Prostate gland (tissue), 2 donors: ENCODE measurements at regions not wholly inside any gene's neighbourhood (a gene's known extent, or its start where the extent isn't known, plus 50 kb on each side); places are given as distances from the start of the nearest gene placed in this dataset.

ENCODE experiments used
- CTCF ChIP-seq, 4 experiments: fragments of 200-600 bp in 2 of 4; fragments of 450-650 bp in 2 of 4; sonication (generic) in 2 of 4; IDR thresholded peaks; 1 replicate in 3 of 4; 2 replicates in 1 of 4; pipeline ENCODE4 v1.5.1; 2016 to 2019; ENCODE audit warnings: antibody characterized with exemption in 4 of 4, mild to moderate bottlenecking in 2 of 4, moderate library complexity in 2 of 4
- POLR2A ChIP-seq: fragments of 450-650 bp; IDR thresholded peaks from one replicate; pipeline ENCODE4 v1.6.1; 2016; ENCODE audit warnings: antibody characterized with exemption, mild to moderate bottlenecking
- POLR2AphosphoS5 ChIP-seq: sonication (generic); formaldehyde crosslinking; IDR thresholded peaks from one replicate; pipeline ENCODE4 v1.6.1; 2017; ENCODE audit warnings: antibody characterized with exemption

- TF ChIP-seq CTCF (IDR thresholded peaks at IDR 0.05) (no peak), POLR2A (no peak), POLR2AphosphoS5 (no peak)
Observed at GRCh38 chr4:173761938-173762337, 231.9 kb upstream of the HAND2 start.
